ENCODE measurements at regions not wholly inside any gene's neighbourhood (a gene's known extent, or its start where the extent isn't known, plus 50 kb on each side); places are given as distances from the start of the nearest gene placed in this dataset.

- TF ChIP-seq CTCF (IDR thresholded peaks at IDR 0.05) (no peak), POLR2A (IDR thresholded peaks at IDR 0.05) (no peak)
Observed at GRCh38 chr13:78826936-78827335, 168.0 kb upstream of the OBI1 start.
